Loucy (cell line): ENCODE measurements at regions not wholly inside any gene's neighbourhood (a gene's known extent, or its start where the extent isn't known, plus 50 kb on each side); places are given as distances from the start of the nearest gene placed in this dataset.

Experiments
- EZH2phosphoT487 ChIP-seq: fragments of 200-600 bp; IDR thresholded peaks from 2 replicates; pipeline ENCODE4 v1.6.1; 2018; ENCODE audit warnings: antibody characterized with exemption, mild to moderate bottlenecking, moderate library complexity, borderline replicate concordance
- TF ChIP-seq, protein P1 (sequence below): fragments of 200-600 bp; sonication (generic); conservative IDR thresholded peaks from 2 replicates; pipeline ENCODE4 v1.5.1; 2014; ENCODE audit warnings: mild to moderate bottlenecking, antibody characterized with exemption, low read length

DNA sequence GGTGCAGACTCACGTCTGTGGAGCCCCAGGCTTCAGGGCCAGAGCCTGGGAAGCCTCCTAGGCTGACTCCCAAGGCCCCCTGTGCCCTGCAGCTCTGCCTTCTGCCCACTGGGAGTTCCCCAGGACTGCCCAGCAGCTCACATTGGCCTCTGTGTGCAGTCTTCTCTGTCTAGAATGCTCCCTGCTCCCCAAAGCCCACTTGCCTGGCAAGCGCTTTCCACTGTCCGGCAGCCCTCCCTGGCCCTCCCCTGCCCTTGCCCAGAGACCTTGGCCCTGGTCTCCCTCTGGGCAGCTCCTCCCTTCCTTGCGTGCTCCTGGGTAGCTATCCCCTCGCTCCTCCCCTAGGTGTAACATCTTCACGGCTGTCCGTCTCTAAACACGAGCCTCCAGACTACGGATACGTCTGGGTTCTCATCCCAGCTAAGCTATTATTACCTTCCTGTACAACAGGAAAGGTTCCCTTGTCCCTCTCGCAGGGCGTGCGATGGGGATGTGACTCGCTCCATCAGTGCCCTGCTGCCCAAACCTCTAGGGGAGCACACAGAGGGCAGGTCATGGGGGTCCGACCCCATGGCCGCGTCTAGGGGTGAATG is 325.5 kb upstream of the RTL1 start:
- TF ChIP-seq, protein P1, sequence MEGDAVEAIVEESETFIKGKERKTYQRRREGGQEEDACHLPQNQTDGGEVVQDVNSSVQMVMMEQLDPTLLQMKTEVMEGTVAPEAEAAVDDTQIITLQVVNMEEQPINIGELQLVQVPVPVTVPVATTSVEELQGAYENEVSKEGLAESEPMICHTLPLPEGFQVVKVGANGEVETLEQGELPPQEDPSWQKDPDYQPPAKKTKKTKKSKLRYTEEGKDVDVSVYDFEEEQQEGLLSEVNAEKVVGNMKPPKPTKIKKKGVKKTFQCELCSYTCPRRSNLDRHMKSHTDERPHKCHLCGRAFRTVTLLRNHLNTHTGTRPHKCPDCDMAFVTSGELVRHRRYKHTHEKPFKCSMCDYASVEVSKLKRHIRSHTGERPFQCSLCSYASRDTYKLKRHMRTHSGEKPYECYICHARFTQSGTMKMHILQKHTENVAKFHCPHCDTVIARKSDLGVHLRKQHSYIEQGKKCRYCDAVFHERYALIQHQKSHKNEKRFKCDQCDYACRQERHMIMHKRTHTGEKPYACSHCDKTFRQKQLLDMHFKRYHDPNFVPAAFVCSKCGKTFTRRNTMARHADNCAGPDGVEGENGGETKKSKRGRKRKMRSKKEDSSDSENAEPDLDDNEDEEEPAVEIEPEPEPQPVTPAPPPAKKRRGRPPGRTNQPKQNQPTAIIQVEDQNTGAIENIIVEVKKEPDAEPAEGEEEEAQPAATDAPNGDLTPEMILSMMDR = no peak
- TF ChIP-seq EZH2phosphoT487 = no peak
